Stimulated activated memory B cell treated with anti-CD40 and anti-IgM and Interleukin-4, amounts not matched to agents 10 μg/mL and 1 μg/mL and 100 μg/mL, for 72 hours (primary cell): ENCODE measurements at regions not wholly inside any gene's neighbourhood (a gene's known extent, or its start where the extent isn't known, plus 50 kb on each side); places are given as distances from the start of the nearest gene placed in this dataset.

ENCODE experiments used
- ATAC-seq: fragments of 150-1000 bp; cut with Tn5 transposase; 2 replicates; pipeline ENCODE4 v1.10.0; 2021
- H3K27ac Mint-ChIP-seq: one replicate; pipeline ENCODE4 v1.8.0; 2022; ENCODE audit warnings: mild to moderate bottlenecking, mixed read lengths
- H3K27me3 Mint-ChIP-seq: one replicate; pipeline ENCODE4 v1.8.0; 2022; ENCODE audit warnings: mixed read lengths
- H3K36me3 Mint-ChIP-seq: one replicate; pipeline ENCODE4 v1.8.0; 2022; ENCODE audit warnings: mixed read lengths
- H3K4me1 Mint-ChIP-seq: one replicate; pipeline ENCODE4 v1.8.0; 2022; ENCODE audit warnings: mixed read lengths
- H3K4me3 Mint-ChIP-seq: one replicate; pipeline ENCODE4 v1.8.0; 2022; ENCODE audit warnings: mild to moderate bottlenecking, moderate library complexity, mixed read lengths
- H3K9me3 Mint-ChIP-seq: one replicate; pipeline ENCODE4 v1.8.0; 2022; ENCODE audit warnings: mixed read lengths

DNA sequence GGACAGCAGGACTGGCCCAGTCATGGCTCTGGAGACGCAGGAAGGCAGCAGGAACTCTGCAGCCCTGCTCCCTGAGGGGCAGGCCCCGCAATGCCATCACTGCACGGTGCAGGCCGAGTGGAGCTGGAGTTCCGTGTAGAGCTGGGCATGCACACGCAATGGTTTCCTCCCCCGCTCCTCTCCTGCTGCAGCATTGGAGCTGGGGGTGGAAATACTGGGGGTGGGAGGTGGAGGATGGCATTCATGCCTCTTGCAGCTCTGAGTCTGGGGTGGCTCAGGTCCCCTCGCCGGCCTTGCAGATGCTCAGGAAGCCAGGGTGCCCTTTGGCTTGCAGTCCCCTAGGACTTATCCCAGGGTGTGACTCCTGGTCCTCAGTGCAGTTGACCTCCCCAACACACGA lies 78.3 kb upstream of the ASB18 start:
- Mint-ChIP-seq H3K9me3 (no peaks in the 10 kb centered on the region), H3K27ac (no peak overlapping the region), H3K4me3 (no peak overlapping the region), H3K36me3 (no peaks in the 10 kb centered on the region), H3K4me1 (peaks cover 6% of the 10 kb centered on the region), H3K27me3 (peaks cover 31% of the 10 kb centered on the region)
- no peak for ATAC-seq

DNA sequence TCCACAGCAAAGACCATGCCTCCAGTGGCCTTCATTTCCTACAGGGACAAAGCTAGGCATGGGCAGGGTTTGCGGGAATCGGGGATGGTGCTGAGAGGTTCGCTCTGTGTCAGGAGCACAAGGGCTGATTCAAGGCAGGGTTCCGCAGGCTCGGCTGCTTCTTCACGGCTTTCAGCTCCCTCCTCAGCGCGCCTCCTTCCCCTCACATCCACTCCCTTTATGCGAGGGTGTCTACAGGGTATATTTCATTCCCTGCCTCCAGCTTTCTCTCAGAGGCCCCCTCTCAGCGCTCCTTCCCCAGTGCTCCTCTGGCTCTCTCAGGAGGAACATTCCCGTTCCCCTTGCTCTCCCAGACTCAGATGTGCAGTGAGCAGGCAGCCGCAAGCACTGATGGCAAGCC lies 78.7 kb upstream of the ASB18 start:
- H3K4me3 Mint-ChIP-seq, result no peak overlapping the region
- H3K4me1 Mint-ChIP-seq, result peaks cover 6% of the 10 kb centered on the region

DNA sequence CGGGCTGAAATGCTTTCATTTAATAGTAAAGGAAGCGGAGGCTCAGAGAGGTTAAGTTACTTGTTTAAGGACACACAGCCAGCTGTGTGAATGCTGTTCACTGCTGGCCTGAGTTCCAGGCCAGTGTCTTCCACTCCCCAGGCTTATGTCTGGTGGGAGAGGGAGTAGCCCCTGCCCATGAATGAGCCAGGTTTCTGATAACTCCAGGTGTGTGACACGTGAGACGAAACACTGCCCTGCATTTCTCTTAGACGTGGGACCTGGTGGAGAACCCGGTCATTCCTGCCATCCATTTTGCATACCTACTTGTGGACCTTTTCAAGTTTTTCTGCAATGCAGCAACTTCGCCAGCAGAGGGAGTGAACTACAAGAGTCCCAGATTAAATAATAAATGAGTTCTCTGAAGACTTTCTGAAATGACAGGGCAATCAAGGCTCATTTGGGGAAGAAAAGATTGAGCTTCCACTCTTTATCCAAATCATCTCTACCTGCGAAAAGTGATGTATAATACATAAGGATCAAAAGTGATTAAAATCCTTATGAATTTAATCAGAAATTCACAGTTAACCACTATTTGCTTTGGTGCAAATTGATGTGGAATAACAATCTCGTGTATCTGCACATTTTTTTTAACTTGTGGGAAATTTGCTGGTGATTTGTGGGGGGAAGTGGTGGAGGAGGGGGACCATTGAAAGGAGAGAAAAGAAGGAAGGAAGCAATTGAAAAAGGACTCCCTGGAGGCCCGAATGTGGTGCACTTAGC lies 79.4 kb upstream of the ASB18 start:
- no peak overlapping the region for H3K4me3 Mint-ChIP-seq
- no peak for ATAC-seq
- H3K27me3 Mint-ChIP-seq, result peaks cover 39% of the 10 kb centered on the region
- no peaks in the 10 kb centered on the region for H3K9me3 Mint-ChIP-seq
- peaks cover 5% of the 10 kb centered on the region for H3K4me1 Mint-ChIP-seq
- no peaks in the 10 kb centered on the region for H3K36me3 Mint-ChIP-seq
- no peak overlapping the region for H3K27ac Mint-ChIP-seq

More for the DNA sequence above, 78.7 kb upstream of the ASB18 start:
- no peaks in the 10 kb centered on the region for H3K36me3 Mint-ChIP-seq
- H3K27ac Mint-ChIP-seq, result no peak overlapping the region
- H3K9me3 Mint-ChIP-seq, result no peaks in the 10 kb centered on the region
- ATAC-seq, result no peak
- H3K27me3 Mint-ChIP-seq, result peaks cover 35% of the 10 kb centered on the region

DNA sequence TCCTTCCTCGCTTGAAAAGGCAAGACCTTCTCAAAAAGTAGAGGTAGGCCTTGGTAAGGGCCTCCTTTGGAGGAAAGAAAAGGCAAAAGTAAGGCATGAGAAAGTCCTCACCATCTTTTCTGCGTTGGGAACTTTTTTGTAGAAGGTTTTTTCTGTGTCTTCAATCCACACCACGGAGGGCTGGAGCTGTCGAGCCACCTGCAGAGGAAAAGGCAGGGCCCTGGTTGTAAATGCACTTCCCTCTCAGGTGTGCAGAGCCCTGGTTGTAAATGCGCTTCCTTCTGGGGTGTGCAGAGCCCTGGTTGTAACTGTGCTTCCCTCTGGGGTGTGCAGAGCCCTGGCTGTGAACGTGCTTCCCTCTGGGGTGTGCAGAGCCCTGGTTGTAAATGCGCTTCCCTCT lies 80.2 kb upstream of the ASB18 start:
- peaks cover 39% of the 10 kb centered on the region for H3K27me3 Mint-ChIP-seq
- no peak overlapping the region for H3K4me3 Mint-ChIP-seq
- H3K4me1 Mint-ChIP-seq, result no peaks in the 10 kb centered on the region
- ATAC-seq, result no peak
- no peaks in the 10 kb centered on the region for H3K9me3 Mint-ChIP-seq
- H3K36me3 Mint-ChIP-seq, result no peaks in the 10 kb centered on the region
- H3K27ac Mint-ChIP-seq, result no peak overlapping the region

DNA sequence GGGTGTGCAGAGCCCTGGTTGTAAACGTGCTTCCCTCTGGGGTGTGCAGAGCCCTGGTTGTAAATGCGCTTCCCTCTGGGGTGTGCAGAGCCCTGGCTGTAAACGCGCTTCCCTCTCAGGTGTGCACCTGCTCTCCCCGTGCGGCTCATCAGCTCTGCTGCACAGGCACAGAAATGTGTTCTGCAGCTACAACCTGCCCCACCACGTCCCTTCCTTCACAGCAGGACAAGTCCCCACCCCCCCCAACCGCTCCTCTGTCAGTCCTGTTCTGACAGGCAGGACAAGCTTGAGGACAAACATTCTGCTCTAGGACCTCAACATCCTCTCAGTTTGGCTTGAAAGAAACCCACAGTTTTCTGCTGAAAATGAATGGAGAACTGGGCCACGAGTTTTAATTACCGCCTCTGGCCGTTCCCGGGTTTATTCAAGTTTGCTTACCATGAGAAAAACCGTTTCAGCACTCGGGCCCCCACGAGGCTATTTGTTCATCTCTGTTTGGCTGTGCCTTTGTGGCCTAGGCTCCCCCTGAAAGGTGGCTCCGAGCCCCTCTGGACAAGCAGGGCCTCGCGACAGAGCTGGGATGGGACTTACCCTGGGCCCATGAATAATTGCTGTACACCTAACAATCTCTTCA lies 81.0 kb upstream of the ASB18 start:
- ATAC-seq, result no peak
- Mint-ChIP-seq H3K36me3 (no peaks in the 10 kb centered on the region), H3K4me1 (no peaks in the 10 kb centered on the region), H3K4me3 (no peak overlapping the region), H3K9me3 (no peaks in the 10 kb centered on the region), H3K27ac (no peak overlapping the region), H3K27me3 (peaks cover 39% of the 10 kb centered on the region)

DNA sequence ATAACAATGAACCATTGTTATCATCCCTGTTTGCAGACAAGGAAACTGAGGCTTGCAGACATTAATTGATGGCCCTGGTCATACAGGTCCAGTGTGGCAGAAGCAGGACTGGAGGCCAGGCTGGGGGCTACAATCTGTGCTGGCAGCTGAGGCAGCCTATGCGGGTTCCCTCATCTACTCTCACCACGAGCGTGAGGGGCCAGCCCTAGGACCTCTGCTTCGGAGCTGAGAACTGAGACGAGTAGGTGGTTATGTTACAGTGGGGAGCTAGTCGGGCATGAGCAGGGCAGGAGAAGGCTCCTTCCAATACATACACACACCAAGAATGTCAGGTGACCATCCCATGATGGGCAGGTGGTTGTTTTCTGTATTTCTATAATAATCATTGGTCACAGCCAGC lies 82.2 kb upstream of the ASB18 start:
- Mint-ChIP-seq H3K4me3 (no peak overlapping the region), H3K36me3 (no peaks in the 10 kb centered on the region), H3K27me3 (peaks cover 42% of the 10 kb centered on the region), H3K27ac (no peak overlapping the region), H3K9me3 (no peaks in the 10 kb centered on the region), H3K4me1 (no peaks in the 10 kb centered on the region)
- ATAC-seq, result no peak

DNA sequence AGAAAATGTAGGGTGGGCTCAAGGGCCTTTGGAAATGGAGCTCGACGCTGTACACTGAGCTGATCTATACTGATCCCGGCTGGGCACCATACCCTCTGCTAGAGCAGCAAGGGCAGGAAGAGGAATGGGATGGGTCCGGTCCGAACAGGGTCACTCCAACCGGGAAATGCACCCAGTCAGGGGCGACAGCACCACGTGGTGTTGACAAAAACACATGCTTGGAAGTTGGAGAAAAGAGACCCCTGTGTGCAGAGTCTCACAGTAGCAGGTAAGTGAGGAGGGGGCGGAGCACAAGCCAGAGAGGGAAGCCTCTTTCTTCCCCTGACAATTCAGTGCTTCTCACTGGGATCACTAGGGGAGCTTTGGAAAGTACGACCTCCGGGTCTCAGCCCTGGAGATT lies 84.1 kb upstream of the ASB18 start:
- no peak overlapping the region for H3K27ac Mint-ChIP-seq
- H3K4me3 Mint-ChIP-seq, result no peak overlapping the region
- ATAC-seq, result no peak
- H3K36me3 Mint-ChIP-seq, result no peaks in the 10 kb centered on the region
- H3K9me3 Mint-ChIP-seq, result no peaks in the 10 kb centered on the region
- H3K4me1 Mint-ChIP-seq, result peaks cover 4% of the 10 kb centered on the region
- H3K27me3 Mint-ChIP-seq, result peaks cover 39% of the 10 kb centered on the region

DNA sequence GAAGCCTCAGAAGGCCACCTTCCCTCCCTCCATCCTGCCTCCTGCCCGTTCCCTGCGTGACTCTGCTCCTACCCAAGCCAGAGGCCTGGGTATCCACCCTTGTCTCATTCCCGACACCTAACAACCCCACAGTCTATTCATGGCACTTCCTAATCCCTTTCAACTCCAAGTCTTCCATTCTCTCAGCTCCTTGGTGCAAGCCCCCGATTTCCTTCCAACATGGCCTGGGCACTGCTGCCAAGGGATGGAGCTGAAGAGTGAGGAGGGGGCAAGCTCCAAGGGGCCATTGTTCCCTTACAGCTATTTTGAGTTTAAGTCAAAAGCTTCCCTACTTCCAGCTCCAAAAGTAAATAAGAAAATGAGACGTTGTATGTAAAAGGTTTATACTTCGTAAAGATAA lies 84.8 kb upstream of the ASB18 start:
- ATAC-seq, result no peak
- peaks cover 37% of the 10 kb centered on the region for H3K27me3 Mint-ChIP-seq
- H3K4me3 Mint-ChIP-seq, result no peak overlapping the region
- H3K4me1 Mint-ChIP-seq, result peaks cover 4% of the 10 kb centered on the region
- H3K27ac Mint-ChIP-seq, result no peak overlapping the region
- H3K9me3 Mint-ChIP-seq, result no peaks in the 10 kb centered on the region
- H3K36me3 Mint-ChIP-seq, result no peaks in the 10 kb centered on the region

DNA sequence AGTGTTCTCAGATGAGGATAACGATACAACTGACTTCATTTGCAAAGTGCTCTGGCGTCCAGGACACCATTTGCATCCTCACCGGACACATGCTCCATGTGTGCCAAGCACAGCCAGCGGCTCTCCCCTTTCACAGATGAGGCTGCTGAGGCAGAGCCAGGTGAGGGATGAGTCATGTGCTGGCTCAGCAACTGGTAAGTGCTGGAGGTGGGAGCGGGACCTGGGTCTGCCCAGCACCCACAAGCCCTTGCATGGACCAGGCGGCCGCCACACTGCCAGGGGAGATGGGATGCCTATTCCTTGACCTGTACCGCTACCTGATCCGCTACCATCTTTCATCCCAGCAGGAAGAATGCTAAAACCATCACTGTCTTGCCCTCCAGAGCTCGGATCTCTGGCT lies 86.2 kb upstream of the ASB18 start:
- Mint-ChIP-seq H3K9me3 (no peaks in the 10 kb centered on the region), H3K27me3 (peaks cover 37% of the 10 kb centered on the region), H3K4me1 (peaks cover 4% of the 10 kb centered on the region), H3K27ac (no peak overlapping the region), H3K4me3 (no peak overlapping the region), H3K36me3 (no peaks in the 10 kb centered on the region)
- peak; percentile 6 for ATAC-seq

DNA sequence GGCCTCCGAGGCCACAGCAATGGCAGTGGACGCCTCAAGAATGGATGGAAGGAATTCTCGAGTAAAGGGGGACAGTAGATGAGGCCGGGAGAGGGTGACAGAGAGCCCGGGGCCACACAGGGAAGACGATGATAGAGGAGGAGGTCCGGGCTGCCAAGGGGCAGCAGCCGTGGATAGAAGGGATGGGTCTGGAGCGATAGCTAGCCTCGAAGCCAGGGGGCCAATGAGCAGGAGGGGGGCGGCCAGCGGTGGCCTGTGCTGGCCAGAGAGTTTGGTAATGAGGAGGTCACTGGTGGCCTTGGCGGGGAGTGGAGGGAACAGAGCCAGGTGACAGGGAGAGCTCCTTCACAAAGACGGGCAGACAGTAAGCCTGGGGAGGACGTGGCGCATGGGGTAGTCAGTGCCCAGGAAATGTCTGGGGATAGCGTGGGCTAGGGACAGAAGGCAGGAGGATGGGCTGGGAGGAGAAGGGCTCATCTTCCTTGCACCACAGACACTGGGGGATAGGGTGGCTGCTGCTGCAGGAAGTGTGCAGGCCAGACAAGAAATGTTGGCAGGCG lies 87.8 kb upstream of the ASB18 start:
- no peaks in the 10 kb centered on the region for H3K9me3 Mint-ChIP-seq

DNA sequence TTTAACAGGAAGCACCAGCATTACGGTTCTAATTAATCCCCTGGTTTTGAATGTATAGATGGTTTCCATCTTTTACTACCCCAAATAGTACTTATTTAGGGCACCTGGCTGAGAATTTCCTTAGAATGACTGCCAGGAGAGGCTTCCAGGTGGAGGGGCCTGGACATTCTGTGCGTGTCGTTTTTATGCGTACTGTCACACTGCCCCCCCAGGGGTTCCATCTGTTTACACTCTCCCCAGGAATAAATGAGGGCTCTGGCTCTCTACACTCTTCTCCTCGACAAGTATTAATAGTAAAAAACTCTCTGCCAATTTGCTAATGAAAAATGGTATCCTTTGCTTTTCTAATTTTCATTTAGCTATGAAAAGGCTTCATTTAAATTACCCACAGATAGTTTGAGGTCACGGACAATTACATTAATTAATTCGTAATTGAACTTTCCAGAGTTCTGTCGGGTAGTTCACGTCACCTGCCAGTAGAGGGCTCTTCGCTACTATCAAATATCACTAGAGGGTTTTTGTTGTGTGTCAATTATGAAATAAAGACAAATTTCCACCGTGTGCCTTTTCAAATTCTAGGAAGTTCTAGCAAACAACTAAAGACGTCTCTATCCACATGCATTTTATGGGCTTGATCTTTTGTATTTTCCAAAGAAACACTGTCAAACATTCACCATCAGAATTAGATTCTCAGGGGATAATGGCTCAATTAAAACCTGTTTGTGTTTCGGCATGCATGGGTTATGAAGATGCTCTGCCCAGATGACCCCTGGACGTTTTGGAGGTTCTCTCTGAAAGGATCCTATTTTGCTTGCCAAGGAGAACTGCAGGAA lies 88.8 kb upstream of the ASB18 start:
- no peak for ATAC-seq

More for the DNA sequence above, 87.8 kb upstream of the ASB18 start:
- Mint-ChIP-seq H3K27ac (no peak overlapping the region), H3K36me3 (no peaks in the 10 kb centered on the region), H3K4me3 (no peak overlapping the region), H3K27me3 (peaks cover 28% of the 10 kb centered on the region), H3K4me1 (peaks cover 4% of the 10 kb centered on the region)
- ATAC-seq, result no peak

DNA sequence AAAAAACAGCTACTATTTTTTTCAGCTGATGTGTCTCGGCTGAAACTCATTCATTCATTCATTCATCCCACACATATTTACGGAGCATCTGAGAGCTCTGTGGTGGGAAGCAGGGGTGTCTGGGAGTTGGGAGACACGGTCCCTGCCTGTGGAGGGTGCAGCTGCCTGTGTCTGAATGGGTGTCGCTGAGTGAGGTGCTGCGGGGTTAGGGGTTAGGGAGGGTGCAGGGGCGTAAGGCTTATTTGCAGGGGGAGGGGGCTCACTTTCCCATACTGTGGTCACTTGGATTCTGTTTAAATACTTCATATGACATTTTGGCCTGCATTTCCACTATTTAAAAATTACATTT lies 89.4 kb upstream of the ASB18 start:
- Mint-ChIP-seq H3K27ac (no peak overlapping the region), H3K27me3 (peaks cover 20% of the 10 kb centered on the region)

More for the DNA sequence above, 88.8 kb upstream of the ASB18 start:
- peaks cover 4% of the 10 kb centered on the region for H3K4me1 Mint-ChIP-seq
- H3K9me3 Mint-ChIP-seq, result no peaks in the 10 kb centered on the region
- no peaks in the 10 kb centered on the region for H3K36me3 Mint-ChIP-seq
- peaks cover 24% of the 10 kb centered on the region for H3K27me3 Mint-ChIP-seq
- no peak overlapping the region for H3K27ac Mint-ChIP-seq
- H3K4me3 Mint-ChIP-seq, result no peak overlapping the region

DNA sequence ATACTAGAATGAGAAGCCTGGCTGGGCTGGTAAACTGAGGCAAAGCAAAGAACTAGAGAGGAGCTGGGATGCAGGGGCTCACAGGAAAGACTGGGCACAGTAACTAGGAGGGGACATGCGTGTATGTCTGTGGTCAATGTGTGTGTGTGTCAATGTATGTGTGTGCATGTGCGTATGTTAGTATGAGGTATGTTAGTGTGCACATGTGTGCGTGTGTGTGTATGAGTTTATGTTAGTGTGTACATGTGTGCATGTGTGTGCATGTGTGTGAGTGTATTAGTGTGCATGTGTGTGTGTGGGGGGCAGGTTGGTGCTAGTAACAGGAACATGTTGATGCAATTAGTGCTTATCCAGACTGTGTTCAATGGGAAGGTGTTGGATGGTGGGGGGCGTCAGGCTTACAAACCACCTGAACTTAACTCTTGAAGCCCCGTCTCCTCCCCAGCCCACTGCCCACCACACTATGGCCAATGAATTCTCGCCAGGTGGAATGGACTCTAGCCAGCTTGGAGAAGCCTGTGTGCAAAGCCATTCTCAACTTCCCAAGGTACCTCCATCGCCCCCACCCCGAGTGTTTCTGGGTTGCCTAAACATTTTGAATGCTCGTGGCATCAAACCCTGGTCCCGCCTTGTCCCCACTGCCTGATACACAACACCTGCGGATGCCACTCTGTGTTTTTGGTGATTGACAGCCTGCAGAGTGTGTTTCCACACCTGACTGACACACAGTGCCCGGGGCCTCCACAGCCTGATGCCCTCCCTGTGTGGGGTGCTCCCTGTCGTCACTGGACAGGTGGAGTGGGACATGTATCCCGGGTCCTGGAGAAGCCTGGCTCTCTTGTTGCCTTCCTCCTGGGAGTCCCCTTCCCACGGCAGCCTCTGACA lies 90.1 kb upstream of the ASB18 start:
- Mint-ChIP-seq H3K36me3 (no peaks in the 10 kb centered on the region), H3K27me3 (peaks cover 20% of the 10 kb centered on the region), H3K27ac (no peak overlapping the region), H3K4me1 (peaks cover 4% of the 10 kb centered on the region), H3K9me3 (no peaks in the 10 kb centered on the region), H3K4me3 (no peak overlapping the region)
- ATAC-seq, result no peak

More for the DNA sequence above, 89.4 kb upstream of the ASB18 start:
- Mint-ChIP-seq H3K9me3 (no peaks in the 10 kb centered on the region), H3K4me3 (no peak overlapping the region), H3K4me1 (peaks cover 4% of the 10 kb centered on the region), H3K36me3 (no peaks in the 10 kb centered on the region)
- no peak for ATAC-seq

DNA sequence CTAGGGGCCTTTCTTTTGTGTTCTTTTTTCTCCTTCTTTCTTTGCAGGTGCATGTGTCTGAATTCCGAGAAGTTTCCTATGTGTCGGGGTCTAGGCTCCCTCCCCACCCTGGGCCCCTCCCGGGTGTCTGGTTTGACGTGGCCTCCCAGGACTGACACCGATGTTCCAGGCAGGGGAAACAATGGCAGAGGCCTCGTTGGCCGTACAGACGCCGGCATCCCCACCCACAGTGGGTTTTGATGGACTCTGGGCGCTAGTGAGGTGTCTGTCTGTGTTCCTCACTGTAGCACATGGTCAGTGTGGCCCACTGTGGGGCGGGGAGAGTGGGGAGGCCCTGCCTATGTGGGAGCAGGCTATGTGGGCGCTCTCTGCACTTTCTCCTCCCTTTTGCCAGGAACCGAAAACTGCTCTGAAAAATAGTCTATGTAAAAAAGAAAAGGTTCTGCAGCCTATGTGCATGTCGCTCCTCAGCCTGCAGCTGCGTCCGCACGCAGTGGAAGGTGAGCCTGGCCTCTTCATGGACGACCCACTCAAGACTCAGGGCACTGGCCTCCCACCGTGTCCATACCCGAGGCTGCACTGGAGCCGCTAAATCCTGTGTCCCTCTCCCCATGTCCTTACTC lies 90.9 kb upstream of the ASB18 start:
- Mint-ChIP-seq H3K36me3 (no peaks in the 10 kb centered on the region), H3K27me3 (peaks cover 20% of the 10 kb centered on the region), H3K4me3 (no peak overlapping the region), H3K4me1 (peaks cover 4% of the 10 kb centered on the region), H3K9me3 (no peaks in the 10 kb centered on the region), H3K27ac (no peak overlapping the region)
- ATAC-seq, result no peak
